NOMO-1 treated with DMSO at 0.1 percent for 48 hours (cell line): ENCODE measurements at regions not wholly inside any gene's neighbourhood (a gene's known extent, or its start where the extent isn't known, plus 50 kb on each side); places are given as distances from the start of the nearest gene placed in this dataset.
"Not testable (repeated sequence)": the region's sequence is repeated elsewhere in the genome, so short reads cannot be mapped to it uniquely, and the experiment has no call there.

Experiments used
- DNase-seq: peaks from one replicate; lab custom pipeline; 2025; ENCODE audit not compliant: unreplicated experiment; lab: John Stamatoyannopoulos, UW

DNA sequence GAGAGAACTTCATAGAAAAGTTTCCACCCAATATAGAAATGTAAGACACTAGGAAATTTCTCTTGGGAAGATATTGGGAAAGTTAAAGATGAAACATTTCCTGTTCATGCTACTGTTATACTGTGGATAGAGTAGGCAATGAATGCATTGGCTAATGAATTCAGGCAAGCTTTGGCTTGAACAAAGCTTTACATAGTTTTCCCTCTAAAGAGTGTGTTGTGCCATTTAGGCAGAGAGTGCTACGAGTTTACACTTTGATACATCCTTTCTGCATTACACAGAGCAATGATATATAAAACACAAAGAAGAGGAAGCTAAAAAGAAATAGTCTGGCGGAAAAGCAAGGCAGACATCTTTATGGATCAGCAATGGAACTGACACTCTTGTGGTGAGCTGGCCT is 125.9 kb upstream of the SHH start:
- no peak for DNase-seq

DNA sequence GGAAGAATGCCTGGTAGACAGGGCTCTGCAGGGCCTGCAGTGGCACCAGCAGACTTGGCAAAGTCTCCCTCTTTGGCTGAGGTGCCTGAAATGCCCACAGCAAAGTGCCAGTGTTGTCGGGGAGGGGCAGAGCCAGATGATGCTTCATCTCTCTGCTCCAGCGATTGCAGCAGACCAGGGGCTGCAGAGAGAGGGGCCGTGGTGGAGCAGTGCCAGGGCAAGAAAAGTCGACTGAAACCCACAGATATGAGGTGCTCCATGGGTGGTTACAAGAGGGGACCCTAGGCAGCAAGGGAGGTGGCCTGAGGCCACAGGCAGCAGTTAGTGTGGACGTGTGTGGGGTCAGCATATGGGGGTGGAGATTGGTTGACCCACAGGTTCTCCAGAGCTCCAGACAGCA is 123.5 kb upstream of the SHH start:
- DNase-seq = no peak

DNA sequence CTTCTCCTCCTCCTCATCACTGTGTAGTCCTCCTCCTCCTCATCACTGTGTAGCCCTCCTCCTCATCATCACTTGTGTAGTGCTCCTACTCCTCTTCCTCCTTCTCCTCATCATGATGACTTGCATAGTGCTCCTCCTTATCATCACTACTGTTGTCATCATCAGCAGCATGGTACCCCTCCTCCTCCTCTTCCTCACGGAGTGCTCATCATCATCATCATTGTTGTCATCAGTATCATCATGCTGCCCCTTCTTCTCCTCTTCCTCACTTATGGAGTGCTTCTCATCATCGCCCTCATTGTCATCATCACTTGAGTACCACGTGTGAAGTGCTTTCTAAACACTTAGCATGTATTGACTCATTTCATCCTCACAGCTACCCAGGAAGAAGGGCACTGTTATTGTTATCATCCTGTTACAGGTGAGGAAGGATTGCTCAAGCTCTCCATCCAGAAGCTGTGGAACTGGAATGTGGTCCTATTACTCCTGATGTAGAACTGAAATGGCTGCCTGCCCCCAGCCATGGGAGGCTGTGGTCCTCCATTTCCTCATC is 122.8 kb upstream of the SHH start:
- DNase-seq = no peak

DNA sequence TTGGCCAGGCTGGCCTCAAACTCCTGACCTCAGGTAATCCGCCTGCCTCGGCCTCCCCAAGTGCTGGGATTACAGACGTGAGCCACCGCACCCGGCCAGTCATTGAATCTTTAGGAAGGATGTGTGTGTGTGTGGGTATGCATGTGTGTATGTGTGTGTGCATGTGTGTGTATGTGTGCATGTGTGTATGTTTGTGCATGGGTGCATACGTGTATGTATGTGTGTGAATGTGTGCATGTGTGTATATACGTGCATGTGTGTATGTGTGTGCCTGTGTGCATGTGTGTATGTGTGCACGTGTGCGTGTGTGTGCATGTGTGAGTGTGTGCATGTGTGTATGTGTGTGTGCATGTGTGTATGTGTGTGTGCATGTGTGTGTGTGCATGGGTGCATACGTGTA is 120.1 kb upstream of the SHH start:
- not testable (repeated sequence) for DNase-seq

DNA sequence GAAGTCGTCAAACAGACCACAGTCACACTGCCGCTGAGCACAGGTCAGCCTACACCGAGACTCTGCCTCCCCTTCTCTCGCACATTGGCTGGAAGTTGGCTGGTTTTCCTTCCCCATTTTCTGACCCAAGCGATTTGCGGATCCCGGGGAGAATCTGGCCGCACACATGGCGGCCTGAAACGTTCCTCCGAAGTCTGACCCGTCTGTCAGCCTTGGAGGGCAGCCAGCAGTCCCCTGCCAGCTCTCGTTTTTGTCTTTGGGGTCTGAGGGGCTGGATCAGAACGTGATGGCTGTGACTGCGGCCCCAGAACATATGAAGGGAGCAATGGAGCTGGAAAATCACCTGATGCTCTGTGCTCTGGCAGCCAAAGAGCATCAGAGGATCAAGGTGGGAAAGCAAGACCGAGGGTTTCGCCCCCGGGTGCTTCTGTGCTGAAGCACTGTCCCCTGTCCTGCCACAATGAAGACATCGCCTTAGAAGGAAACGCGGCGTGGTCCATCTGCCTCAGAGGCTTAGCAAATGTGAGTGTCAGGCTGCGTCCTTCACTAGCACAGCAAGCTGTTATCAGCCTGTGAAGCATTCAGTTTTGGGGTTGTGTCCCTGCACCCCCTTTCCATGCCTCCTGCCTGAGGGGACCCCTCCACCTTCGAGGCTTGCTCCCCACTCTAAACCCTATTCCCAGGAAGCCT is 119.3 kb upstream of the SHH start:
- no peak for DNase-seq

DNA sequence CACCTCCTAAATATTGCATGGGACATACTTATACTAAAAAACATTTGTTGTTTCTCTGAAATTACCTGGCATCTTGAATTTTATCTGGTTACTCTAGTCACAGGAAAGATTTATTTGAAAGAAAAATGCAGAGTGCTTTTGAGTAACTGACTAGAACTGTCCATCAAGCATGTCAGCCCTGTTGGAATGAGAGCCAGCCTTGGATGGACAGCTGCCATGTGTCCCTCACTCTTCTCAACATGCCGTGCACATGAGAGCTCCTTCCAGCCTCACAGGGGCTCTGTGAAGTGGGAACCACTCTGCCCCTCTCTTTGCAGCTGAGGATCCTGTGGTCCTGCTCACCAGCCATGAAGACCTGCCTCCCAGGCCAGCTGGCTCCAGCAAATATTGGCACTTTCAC is 118.3 kb upstream of the SHH start:
- no peak for DNase-seq

DNA sequence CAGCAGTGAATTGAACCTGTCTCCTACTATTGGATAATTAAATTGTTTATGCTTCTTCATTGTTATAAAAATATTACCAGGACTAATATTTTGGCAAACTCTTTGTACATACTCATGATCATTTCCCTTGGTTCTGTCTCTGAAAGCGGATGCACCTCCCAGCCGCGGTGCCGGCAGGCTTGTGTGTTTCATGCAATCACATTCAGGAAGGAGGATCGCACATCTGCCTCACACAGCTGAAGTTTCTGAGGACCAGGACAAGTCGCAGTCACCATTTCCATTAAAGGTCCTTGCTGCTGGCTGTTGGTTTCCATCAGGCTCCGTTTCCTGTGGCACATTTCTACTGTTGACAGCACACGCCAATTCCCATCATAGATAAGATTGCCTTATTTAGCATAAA is 117.8 kb upstream of the SHH start:
- DNase-seq = peak; percentile 8

DNA sequence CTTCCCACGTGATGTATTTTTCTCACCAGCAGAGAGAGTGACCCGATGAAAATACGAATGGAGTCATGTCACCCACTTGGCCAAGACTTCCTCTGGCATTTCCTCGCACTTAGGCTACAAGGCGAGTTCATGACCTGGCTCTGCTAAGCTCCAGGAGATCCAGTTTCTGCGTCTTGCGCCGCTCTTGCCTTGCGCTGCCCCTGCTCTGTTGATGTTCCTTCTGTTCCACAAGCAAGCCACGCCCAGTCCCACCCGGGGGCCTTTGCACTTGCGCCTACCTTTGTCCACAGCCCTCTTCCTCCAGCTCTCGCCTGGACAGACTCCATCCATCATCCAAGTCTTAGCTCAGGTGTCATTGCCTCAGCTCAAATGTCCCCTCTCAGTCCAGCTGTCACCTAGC is 116.3 kb upstream of the SHH start:
- no peak for DNase-seq

DNA sequence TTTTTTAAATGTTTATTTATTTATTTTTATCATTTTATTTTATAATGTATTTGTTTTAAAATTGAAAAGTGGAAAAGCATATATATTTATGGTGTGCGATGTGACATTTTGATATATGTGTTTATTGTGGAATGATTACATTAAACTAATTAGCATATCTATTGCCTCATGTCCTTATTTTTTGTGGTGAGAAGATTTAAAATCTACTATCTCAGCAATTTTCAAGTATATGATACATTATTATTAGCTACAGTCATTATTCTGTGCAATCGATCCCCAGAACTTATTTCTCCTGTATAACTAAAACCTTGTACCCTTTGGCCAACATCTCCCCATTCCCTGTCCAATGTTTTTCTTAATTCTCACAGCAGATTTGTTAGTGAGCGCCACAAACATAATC is 115.6 kb upstream of the SHH start:
- DNase-seq = no peak

DNA sequence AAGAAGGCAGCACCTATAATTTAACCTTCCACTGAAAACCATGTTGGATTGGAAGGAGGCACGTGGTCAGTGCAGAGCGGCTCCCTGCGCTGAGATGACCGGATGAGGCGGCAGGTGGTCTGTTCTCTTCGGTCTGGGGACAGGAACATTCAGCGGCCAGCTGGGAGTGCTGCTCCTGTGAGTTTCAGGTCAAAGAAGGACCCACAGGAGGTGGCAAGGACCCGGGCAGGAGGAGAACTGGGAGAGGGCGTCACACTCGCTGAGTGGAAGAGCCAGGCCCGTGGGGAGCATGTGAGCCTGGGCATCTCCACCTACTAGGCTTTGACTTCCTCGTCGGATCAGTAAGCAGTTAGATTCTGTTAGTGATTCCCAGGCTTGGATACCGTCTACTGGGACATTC is 113.4 kb upstream of the SHH start:
- no peak for DNase-seq

DNA sequence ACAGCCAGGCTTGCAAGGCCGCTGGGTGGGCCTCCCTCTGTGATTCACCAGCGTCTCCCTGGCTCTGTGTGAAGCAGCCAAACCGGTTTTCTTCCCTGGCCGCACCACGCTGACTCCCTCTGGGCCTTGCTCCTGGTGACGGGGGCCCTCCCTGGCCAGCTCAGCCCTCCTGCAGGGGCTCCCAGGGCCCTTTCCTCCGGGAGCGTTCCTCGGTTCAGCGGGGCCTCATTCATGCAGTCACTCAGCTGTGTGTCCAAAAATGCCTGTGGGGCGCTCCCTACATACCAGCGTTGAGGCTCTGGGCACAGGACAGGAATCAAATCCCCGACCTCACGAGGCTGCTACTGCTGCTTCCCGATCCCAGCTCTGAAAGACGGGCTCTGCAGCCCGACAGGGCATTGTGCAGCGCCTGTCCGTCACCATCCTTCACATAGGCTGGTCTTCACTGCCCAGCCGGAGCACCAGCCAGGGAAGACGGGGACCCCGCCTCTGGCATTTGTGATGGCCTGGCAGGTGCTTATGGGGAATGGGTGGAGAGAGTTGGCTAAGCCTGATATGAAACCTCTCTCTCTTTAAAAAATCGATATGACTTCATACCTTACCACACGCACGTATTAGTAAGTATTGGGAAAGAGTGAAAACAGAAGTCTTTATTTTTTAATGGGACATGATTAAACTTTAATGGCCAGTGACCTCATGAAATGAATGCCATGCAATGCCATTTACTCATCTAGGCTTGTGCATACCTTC is 110.0 kb upstream of the SHH start:
- DNase-seq = no peak

DNA sequence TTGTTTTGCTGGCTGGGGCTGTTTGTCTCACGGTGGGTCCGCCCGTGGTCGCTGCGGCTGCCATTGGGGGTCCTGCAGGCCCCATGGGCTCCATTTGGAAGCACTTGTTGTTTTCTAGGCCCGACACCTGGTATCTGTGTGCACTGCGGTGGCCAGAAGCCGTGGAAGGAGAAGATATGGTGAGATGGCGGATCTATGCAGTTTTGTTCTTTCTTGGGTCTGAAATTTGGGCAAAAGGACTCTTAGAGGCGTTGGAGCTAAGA is 109.5 kb upstream of the SHH start:
- DNase-seq = no peak

DNA sequence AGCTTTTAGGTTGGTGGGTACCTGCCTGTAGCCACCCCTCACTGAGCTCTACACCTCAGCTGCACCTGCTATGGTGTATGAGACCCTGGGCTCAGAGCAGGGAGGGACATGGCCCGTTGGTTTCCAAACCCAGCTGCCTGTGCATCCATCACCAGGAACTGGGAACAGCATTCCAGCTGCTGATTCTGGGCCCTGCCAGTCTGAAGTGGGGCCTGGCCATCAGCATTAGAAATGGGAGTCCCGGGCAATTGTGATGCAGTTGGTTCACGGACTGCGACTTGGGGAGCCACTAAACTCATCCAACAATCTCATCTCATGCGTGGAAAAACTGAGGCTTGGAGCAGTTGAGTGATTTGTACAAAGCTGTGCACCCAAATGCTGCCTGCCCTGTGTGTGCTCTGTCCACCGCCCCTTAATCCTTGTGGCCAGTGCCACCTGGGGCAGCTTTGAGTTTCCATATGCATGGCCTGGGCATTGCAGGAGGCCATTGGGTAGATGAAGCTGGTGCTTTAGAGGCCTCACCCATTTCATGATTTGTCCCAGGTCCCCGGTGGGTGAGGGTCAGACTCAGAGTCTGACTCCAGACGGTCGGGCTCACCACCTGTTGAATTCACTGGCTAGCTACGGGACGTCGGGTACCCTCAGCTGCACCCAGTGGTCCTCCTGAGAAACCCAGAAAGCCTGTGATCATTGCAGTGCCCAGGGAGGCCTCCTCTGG is 109.0 kb upstream of the SHH start:
- no peak for DNase-seq

DNA sequence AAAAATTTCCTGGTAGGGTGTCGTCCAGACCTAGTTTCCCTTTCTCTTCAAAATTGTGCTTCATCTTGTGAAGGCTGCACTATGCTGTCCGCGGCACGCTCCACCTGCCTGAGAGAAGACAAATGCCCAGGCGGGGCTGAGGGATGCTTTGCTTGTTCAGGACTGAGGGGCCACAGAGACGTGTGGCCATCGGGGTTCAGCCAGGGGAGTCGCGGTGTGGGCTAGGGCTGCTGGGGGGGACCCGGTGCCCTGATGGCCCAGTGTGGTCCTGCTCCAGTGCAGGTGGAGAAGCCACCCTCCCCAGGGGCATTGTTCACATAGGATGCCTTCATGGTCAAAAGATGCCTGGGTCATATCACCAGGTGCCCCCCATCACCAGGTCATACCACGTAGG is 107.8 kb upstream of the SHH start:
- DNase-seq = no peak

DNA sequence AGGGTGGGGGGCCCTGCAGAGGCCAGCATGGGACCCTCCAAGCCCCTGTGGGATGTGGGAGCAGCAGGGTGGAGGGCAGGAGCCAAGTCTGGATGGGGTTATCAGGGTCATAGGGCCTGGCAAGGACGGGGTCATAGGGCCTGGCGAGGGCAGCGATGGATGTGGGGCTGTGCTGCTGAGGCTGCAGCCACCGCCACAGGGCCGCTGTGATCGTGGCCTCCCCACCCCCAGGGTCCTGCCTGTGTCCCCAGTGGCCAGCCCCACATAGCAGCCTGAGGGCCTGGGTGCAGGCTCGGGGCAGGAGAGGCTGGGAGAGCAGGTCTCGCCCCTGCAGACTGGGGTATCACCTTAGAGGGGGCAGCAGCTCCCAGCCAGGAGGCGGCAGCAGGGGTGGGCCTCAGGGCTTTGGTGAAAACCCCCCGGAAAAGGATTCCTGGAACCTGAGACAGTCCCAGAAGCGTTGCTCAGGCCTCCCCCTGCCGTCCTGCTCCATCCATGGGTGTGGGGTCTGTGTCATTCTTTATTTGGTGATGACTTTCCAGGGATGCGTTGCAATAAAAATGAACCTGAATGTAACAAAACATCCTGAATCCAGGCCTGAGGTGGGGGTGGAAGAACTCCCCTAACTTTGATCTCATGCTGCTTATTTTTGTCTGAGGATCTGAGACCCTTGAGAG is 107.3 kb upstream of the SHH start:
- DNase-seq = no peak

DNA sequence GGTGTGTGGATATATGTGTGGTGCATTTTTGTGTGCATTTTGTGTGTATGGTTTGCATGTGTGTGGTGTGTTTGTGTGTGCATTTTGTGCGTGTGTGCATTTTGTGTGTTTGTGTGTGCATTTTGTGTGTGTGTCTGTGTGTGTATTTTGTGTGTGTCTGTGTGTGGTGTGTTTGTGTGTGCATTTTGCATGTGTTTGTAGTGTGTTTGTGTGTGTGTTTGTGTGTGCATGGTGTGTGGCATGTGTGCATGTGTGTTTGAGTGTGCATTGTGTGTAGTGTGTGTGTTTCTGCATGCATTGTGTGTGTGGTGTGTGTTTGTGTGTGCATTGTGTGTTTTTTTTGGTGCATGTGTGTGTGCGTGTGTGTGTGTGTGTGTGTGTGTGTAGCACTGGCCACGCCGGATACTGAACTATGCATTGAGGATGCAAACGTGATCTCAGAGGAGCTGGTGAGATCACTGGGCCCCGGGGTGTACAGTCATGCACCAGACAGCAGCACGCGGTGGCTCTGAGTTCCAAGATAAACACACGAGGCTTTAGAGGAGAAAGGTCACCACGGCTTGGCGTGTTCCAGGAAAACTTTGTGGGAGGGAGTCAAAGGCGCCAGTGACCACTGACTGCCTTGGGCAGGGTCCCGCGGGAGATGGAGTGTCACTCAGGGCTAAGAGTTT is 106.6 kb upstream of the SHH start:
- DNase-seq = no peak

DNA sequence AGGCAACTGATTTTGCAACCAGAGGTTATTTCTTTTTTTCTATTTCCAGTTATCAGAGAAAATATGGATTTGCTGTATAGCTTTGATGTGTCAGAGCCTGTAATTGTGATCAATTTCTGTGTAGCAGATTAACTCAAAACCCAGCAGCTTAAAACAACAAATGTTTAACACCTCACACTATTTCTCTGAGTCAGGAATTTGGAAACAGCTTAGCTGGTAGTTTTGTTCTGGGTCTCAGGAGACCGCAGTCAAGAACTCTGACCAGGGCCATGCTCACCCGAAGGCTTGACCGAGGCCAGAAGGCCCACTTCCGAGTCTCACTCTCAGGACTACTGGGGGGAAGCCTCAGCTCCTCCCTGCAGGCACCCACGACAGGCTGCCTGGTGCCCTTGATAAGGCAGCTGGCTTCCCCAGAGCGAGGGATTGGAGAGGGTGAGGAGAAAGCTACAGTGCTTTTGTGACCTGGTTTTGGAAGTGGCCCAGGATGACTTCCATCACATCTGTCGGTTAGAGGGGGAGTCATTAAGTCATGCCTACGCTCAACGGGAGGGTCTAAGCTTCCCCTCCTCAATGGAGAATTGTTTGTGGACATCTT is 105.7 kb upstream of the SHH start:
- no peak for DNase-seq

DNA sequence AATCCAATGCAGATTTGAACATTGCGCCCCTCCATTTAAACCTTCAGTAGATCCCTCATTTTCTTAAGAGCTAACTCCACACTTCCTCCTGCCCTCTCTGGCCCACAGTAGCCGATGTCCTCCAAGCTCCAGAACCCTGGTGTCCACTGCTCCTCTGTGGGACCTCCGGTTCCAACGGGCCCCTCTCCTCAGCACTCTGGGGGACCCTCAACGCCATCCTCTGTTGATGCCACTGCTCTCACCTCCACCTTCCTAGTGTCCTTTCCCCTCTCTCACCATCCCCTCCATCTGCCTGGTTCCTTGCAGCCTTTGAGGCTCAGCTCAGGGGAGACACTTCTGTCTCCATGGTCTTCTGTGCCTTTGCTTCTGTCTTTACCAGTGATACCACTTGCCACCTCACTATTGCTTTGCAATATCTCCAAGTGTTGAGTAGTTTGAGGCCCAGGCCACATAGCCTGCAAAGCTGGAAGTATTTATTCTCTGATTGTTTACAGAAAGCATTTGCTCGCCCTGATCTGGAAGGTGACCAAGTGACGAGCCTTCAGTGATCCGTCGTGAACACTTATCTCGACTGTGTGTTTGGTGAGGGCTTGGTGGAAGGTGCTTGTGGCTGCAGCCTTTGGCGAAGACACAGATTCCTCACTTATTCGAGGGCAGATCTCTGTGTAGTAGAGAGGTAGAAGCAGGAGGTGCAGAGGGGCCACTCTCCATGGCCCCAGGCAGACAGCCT is 104.8 kb upstream of the SHH start:
- DNase-seq = no peak

DNA sequence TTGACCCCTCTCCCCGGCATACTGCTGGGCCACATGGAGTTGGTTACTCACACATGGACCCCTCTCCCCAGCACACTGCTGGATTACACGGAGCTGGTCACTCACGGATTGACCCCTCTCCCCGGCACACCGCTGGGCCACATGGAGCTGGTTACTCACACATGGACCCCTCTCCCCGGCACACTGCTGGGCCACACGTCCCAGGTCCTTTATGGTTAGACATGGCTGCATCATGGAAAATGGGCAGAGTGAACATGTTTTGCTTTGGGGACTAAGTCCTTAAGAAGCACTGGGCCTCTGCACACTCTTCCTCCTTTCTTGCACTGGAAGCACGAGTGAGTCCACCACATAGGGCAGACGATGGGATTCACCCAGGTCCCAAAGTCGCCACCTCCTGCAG is 102.1 kb upstream of the SHH start:
- DNase-seq = no peak

DNA sequence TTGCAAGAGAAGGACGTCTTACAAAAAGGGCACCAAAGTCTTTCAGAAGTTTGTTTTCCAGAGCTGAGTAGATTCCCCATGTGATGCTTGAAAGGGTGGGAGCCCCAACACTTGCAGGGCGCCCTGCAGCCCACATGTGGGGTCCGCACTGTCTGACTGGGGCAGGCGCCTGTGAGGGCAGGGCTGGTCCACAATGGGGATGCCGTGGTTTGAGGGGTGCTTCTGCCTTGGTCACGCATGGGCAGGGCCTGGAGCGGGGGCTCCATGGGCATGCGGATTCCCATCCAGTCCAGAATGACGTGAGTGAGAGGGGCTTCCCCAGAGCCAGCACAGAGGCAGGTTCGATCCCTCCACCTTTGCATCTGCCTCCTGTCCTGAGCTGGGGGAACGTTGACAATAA is 101.5 kb upstream of the SHH start:
- DNase-seq = no peak
